ENCODE measurements at regions not wholly inside any gene's neighbourhood (a gene's known extent, or its start where the extent isn't known, plus 50 kb on each side); places are given as distances from the start of the nearest gene placed in this dataset.

GRCh38 chr5:105789246-105789645 is 1881.5 kb downstream of the EFNA5 start:
- intact Hi-C loops (cut with DNase I): no loop called here
- TF ChIP-seq POLR2A (IDR thresholded peaks at IDR 0.05) (no peak), POLR2AphosphoS5 (IDR thresholded peaks at IDR 0.05) (no peak), CTCF (IDR thresholded peaks at IDR 0.05) (no peak)
- H3K27ac ChIP-seq: no peak overlapping the region
- 92% methylated on average over 1 of the region's 1 CpG for WGBS
- H3K27me3 ChIP-seq (replicated peaks; ENCODE audit: insufficient read depth): no peaks in the 10 kb centered on the region
- H3K9me3 ChIP-seq: no peaks in the 10 kb centered on the region
- H3K4me3 ChIP-seq: no peak overlapping the region
- no peaks in the 10 kb centered on the region for H3K36me3 ChIP-seq
- no peak for DNase-seq (ENCODE audit: low spot score)
- no peaks in the 10 kb centered on the region for H3K4me1 ChIP-seq (replicated peaks)

- Histone ChIP-seq H3K27ac (no peak overlapping the region), H3K9me3 (no peaks in the 10 kb centered on the region), H3K36me3 (no peaks in the 10 kb centered on the region), H3K4me1 (replicated peaks) (no peaks in the 10 kb centered on the region), H3K4me3 (no peak overlapping the region), H3K27me3 (replicated peaks; ENCODE audit: insufficient read depth) (no peaks in the 10 kb centered on the region)
- 92% methylated on average over 2 of the region's 2 CpGs for WGBS
- no peak for TF ChIP-seq CTCF (IDR thresholded peaks at IDR 0.05)
- TF ChIP-seq POLR2AphosphoS5 (IDR thresholded peaks at IDR 0.05): no peak
- TF ChIP-seq POLR2A (IDR thresholded peaks at IDR 0.05): no peak
- no peak for DNase-seq (ENCODE audit: low spot score)
- intact Hi-C loops (cut with DNase I): no loop called here
Observed at GRCh38 chr5:105783811-105784210, 1886.9 kb downstream of the EFNA5 start.

GRCh38 chr5:105782501-105782900 is 1888.2 kb downstream of the EFNA5 start:
- no peak overlapping the region for H3K27ac ChIP-seq
- H3K27me3 ChIP-seq (replicated peaks; ENCODE audit: insufficient read depth): no peaks in the 10 kb centered on the region
- H3K9me3 ChIP-seq: no peaks in the 10 kb centered on the region
- no peak for TF ChIP-seq POLR2AphosphoS5 (IDR thresholded peaks at IDR 0.05)
- TF ChIP-seq CTCF (IDR thresholded peaks at IDR 0.05): no peak
- TF ChIP-seq POLR2A (IDR thresholded peaks at IDR 0.05): no peak
- H3K36me3 ChIP-seq: no peaks in the 10 kb centered on the region
- no peaks in the 10 kb centered on the region for H3K4me1 ChIP-seq (replicated peaks)
- H3K4me3 ChIP-seq: no peak overlapping the region
- DNase-seq (ENCODE audit: low spot score): no peak
- intact Hi-C loops (cut with DNase I): no loop called here
- 60% methylated on average over 2 of the region's 2 CpGs for WGBS

GRCh38 chr5:105773241-105773640 is 1897.5 kb downstream of the EFNA5 start:
- H3K27ac ChIP-seq: no peak overlapping the region
- no peak overlapping the region for H3K4me3 ChIP-seq
- no peaks in the 10 kb centered on the region for H3K4me1 ChIP-seq (replicated peaks)
- H3K27me3 ChIP-seq (replicated peaks; ENCODE audit: insufficient read depth): no peaks in the 10 kb centered on the region
- DNase-seq (ENCODE audit: low spot score): no peak
- 90% methylated on average over 3 of the region's 3 CpGs for WGBS
- intact Hi-C loops (cut with DNase I): no loop called here
- H3K36me3 ChIP-seq: no peaks in the 10 kb centered on the region
- no peaks in the 10 kb centered on the region for H3K9me3 ChIP-seq
- TF ChIP-seq CTCF (IDR thresholded peaks at IDR 0.05): no peak
- no peak for TF ChIP-seq POLR2A (IDR thresholded peaks at IDR 0.05)
- no peak for TF ChIP-seq POLR2AphosphoS5 (IDR thresholded peaks at IDR 0.05)

GRCh38 chr5:105767267-105767666 is 1903.5 kb downstream of the EFNA5 start:
- no peaks in the 10 kb centered on the region for H3K4me1 ChIP-seq (replicated peaks)
- intact Hi-C loops (cut with DNase I): no loop called here
- no peak overlapping the region for H3K4me3 ChIP-seq
- 71% methylated on average over 2 of the region's 2 CpGs for WGBS
- TF ChIP-seq POLR2A (IDR thresholded peaks at IDR 0.05) (no peak), POLR2AphosphoS5 (IDR thresholded peaks at IDR 0.05) (no peak), CTCF (IDR thresholded peaks at IDR 0.05) (no peak)
- DNase-seq (ENCODE audit: low spot score): no peak
- H3K27ac ChIP-seq: no peak overlapping the region
- no peaks in the 10 kb centered on the region for H3K9me3 ChIP-seq
- H3K36me3 ChIP-seq: no peaks in the 10 kb centered on the region
- H3K27me3 ChIP-seq (replicated peaks; ENCODE audit: insufficient read depth): no peaks in the 10 kb centered on the region
